ENCODE measurements at regions not wholly inside any gene's neighbourhood (a gene's known extent, or its start where the extent isn't known, plus 50 kb on each side); places are given as distances from the start of the nearest gene placed in this dataset.
A peak's percentile ranks its signal among the peaks of the same experiment; 100 is the strongest.

DNA sequence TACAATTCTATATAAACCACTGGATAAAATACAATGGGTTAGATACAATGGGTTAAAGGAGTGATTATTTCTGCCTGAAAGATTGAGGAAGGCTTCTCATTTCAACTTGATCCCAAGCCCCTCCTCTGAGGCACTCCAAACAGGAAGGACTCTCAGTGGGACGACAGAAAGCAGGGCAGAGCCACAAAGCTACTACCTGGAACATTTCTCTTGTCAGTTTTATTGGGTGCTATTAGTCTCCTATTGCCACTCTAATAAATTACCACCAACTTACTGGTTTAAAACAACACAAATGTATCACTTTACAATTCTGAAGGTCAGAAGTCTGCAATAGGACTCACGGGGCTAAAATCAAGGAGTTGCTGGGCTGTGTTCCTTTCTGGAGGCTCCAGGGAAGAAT, 146.7 kb downstream of the MREG start:
- DNase-seq (ENCODE audit: low spot score) (no peak), ATAC-seq (peak; percentile 22; the same call in 1 of the 2 replicates)
- H3K4me3 Mint-ChIP-seq, result no peak overlapping the region
- 0 out of 2 replicates have a peak, but pooled peaks cover 3% of the 10 kb centered on the region for H3K9me3 Mint-ChIP-seq
- TF ChIP-seq ZNF416 (CRISPR knock-in tag; IDR thresholded peaks at IDR 0.05), result no peak
- TF ChIP-seq, protein P1, sequence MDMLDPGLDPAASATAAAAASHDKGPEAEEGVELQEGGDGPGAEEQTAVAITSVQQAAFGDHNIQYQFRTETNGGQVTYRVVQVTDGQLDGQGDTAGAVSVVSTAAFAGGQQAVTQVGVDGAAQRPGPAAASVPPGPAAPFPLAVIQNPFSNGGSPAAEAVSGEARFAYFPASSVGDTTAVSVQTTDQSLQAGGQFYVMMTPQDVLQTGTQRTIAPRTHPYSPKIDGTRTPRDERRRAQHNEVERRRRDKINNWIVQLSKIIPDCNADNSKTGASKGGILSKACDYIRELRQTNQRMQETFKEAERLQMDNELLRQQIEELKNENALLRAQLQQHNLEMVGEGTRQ (CRISPR knock-in tag; IDR thresholded peaks at IDR 0.05), result no peak
- TF ChIP-seq ZNF423 (CRISPR knock-in tag; IDR thresholded peaks at IDR 0.05), result no peak
- TF ChIP-seq TEAD1 (CRISPR knock-in tag; IDR thresholded peaks at IDR 0.05), result no peak
- ChIA-PET CTCF (no interaction called here), POLR2A (no interaction called here)
- H3K4me1 Mint-ChIP-seq, result peaks cover 14% of the 10 kb centered on the region
- no peaks in the 10 kb centered on the region for H3K27me3 Mint-ChIP-seq (ENCODE audit: low read depth)
- no peak overlapping the region for H3K27ac Mint-ChIP-seq
- H3K36me3 Mint-ChIP-seq, result no peaks in the 10 kb centered on the region

DNA sequence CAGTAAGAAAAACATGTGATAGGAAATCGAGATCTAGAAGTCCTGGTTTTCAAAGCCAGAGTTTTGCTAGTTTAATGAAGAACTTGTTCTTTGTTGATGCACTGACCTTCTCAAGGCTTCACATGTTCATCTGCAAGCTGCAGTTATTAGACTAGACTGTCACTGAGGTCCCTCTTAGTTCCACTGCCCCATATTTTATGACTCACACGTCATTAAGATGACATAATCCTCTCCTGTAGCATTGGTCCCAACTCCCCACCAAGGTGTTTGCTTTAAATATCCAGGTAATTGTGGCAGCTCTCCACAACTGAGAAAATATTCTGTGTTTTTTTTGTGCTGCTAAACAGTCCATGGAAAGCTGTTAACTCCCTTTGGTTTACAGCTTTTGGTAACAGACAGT, 149.7 kb downstream of the MREG start:
- no peak overlapping the region for H3K27ac Mint-ChIP-seq
- TF ChIP-seq NR2C2 (CRISPR knock-in tag; IDR thresholded peaks at IDR 0.05) (no peak), ZNF317 (CRISPR knock-in tag; IDR thresholded peaks at IDR 0.05; ENCODE audit: borderline replicate concordance, low read depth) (no peak), ETV6 (CRISPR knock-in tag; IDR thresholded peaks at IDR 0.05) (no peak), MYBL2 (CRISPR knock-in tag; IDR thresholded peaks at IDR 0.05) (no peak), NR1H2 (CRISPR knock-in tag; IDR thresholded peaks at IDR 0.05) (no peak), RELA (CRISPR knock-in tag; IDR thresholded peaks at IDR 0.05; ENCODE audit: borderline replicate concordance) (no peak), CREM (CRISPR knock-in tag; IDR thresholded peaks at IDR 0.05) (no peak), NFATC4 (CRISPR knock-in tag; IDR thresholded peaks at IDR 0.05) (no peak), ZNF232 (CRISPR knock-in tag; IDR thresholded peaks at IDR 0.05) (no peak), PRRX2 (CRISPR knock-in tag; IDR thresholded peaks at IDR 0.05) (no peak), JUN (CRISPR knock-in tag; IDR thresholded peaks at IDR 0.05) (no peak)
- TF ChIP-seq, protein P2, sequence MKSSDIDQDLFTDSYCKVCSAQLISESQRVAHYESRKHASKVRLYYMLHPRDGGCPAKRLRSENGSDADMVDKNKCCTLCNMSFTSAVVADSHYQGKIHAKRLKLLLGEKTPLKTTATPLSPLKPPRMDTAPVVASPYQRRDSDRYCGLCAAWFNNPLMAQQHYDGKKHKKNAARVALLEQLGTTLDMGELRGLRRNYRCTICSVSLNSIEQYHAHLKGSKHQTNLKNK (CRISPR knock-in tag; IDR thresholded peaks at IDR 0.05), result no peak
- TF ChIP-seq, protein P3, sequence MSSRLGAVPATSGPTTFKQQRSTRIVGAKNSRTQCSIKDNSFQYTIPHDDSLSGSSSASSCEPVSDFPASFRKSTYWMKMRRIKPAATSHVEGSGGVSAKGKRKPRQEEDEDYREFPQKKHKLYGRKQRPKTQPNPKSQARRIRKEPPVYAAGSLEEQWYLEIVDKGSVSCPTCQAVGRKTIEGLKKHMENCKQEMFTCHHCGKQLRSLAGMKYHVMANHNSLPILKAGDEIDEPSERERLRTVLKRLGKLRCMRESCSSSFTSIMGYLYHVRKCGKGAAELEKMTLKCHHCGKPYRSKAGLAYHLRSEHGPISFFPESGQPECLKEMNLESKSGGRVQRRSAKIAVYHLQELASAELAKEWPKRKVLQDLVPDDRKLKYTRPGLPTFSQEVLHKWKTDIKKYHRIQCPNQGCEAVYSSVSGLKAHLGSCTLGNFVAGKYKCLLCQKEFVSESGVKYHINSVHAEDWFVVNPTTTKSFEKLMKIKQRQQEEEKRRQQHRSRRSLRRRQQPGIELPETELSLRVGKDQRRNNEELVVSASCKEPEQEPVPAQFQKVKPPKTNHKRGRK (CRISPR knock-in tag; IDR thresholded peaks at IDR 0.05; ENCODE audit: borderline replicate concordance), result no peak
- TF ChIP-seq, protein P4, sequence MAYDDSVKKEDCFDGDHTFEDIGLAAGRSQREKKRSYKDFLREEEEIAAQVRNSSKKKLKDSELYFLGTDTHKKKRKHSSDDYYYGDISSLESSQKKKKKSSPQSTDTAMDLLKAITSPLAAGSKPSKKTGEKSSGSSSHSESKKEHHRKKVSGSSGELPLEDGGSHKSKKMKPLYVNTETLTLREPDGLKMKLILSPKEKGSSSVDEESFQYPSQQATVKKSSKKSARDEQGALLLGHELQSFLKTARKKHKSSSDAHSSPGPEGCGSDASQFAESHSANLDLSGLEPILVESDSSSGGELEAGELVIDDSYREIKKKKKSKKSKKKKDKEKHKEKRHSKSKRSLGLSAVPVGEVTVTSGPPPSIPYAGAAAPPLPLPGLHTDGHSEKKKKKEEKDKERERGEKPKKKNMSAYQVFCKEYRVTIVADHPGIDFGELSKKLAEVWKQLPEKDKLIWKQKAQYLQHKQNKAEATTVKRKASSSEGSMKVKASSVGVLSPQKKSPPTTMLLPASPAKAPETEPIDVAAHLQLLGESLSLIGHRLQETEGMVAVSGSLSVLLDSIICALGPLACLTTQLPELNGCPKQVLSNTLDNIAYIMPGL (CRISPR knock-in tag; IDR thresholded peaks at IDR 0.05), result no peak
- TF ChIP-seq, protein P5, sequence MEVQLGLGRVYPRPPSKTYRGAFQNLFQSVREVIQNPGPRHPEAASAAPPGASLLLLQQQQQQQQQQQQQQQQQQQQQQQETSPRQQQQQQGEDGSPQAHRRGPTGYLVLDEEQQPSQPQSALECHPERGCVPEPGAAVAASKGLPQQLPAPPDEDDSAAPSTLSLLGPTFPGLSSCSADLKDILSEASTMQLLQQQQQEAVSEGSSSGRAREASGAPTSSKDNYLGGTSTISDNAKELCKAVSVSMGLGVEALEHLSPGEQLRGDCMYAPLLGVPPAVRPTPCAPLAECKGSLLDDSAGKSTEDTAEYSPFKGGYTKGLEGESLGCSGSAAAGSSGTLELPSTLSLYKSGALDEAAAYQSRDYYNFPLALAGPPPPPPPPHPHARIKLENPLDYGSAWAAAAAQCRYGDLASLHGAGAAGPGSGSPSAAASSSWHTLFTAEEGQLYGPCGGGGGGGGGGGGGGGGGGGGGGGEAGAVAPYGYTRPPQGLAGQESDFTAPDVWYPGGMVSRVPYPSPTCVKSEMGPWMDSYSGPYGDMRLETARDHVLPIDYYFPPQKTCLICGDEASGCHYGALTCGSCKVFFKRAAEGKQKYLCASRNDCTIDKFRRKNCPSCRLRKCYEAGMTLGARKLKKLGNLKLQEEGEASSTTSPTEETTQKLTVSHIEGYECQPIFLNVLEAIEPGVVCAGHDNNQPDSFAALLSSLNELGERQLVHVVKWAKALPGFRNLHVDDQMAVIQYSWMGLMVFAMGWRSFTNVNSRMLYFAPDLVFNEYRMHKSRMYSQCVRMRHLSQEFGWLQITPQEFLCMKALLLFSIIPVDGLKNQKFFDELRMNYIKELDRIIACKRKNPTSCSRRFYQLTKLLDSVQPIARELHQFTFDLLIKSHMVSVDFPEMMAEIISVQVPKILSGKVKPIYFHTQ (CRISPR knock-in tag; IDR thresholded peaks at IDR 0.05), result no peak
- TF ChIP-seq, protein P6, sequence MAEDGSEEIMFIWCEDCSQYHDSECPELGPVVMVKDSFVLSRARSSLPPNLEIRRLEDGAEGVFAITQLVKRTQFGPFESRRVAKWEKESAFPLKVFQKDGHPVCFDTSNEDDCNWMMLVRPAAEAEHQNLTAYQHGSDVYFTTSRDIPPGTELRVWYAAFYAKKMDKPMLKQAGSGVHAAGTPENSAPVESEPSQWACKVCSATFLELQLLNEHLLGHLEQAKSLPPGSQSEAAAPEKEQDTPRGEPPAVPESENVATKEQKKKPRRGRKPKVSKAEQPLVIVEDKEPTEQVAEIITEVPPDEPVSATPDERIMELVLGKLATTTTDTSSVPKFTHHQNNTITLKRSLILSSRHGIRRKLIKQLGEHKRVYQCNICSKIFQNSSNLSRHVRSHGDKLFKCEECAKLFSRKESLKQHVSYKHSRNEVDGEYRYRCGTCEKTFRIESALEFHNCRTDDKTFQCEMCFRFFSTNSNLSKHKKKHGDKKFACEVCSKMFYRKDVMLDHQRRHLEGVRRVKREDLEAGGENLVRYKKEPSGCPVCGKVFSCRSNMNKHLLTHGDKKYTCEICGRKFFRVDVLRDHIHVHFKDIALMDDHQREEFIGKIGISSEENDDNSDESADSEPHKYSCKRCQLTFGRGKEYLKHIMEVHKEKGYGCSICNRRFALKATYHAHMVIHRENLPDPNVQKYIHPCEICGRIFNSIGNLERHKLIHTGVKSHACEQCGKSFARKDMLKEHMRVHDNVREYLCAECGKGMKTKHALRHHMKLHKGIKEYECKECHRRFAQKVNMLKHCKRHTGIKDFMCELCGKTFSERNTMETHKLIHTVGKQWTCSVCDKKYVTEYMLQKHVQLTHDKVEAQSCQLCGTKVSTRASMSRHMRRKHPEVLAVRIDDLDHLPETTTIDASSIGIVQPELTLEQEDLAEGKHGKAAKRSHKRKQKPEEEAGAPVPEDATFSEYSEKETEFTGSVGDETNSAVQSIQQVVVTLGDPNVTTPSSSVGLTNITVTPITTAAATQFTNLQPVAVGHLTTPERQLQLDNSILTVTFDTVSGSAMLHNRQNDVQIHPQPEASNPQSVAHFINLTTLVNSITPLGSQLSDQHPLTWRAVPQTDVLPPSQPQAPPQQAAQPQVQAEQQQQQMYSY (CRISPR knock-in tag; IDR thresholded peaks at IDR 0.05), result no peak
- TF ChIP-seq, protein P7, sequence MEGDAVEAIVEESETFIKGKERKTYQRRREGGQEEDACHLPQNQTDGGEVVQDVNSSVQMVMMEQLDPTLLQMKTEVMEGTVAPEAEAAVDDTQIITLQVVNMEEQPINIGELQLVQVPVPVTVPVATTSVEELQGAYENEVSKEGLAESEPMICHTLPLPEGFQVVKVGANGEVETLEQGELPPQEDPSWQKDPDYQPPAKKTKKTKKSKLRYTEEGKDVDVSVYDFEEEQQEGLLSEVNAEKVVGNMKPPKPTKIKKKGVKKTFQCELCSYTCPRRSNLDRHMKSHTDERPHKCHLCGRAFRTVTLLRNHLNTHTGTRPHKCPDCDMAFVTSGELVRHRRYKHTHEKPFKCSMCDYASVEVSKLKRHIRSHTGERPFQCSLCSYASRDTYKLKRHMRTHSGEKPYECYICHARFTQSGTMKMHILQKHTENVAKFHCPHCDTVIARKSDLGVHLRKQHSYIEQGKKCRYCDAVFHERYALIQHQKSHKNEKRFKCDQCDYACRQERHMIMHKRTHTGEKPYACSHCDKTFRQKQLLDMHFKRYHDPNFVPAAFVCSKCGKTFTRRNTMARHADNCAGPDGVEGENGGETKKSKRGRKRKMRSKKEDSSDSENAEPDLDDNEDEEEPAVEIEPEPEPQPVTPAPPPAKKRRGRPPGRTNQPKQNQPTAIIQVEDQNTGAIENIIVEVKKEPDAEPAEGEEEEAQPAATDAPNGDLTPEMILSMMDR (IDR thresholded peaks at IDR 0.05), result no peak
- TF ChIP-seq, protein P8, sequence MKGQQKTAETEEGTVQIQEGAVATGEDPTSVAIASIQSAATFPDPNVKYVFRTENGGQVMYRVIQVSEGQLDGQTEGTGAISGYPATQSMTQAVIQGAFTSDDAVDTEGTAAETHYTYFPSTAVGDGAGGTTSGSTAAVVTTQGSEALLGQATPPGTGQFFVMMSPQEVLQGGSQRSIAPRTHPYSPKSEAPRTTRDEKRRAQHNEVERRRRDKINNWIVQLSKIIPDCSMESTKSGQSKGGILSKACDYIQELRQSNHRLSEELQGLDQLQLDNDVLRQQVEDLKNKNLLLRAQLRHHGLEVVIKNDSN (CRISPR knock-in tag; IDR thresholded peaks at IDR 0.05), result no peak
- ATAC-seq (no peak), DNase-seq (ENCODE audit: low spot score) (no peak)
- H3K4me3 Mint-ChIP-seq, result no peak overlapping the region
- H3K27me3 Mint-ChIP-seq (ENCODE audit: low read depth), result no peaks in the 10 kb centered on the region
- H3K9me3 Mint-ChIP-seq, result peaks cover 12% of the 10 kb centered on the region
- ChIA-PET POLR2A (no interaction called here), CTCF (no interaction called here)
- H3K36me3 Mint-ChIP-seq, result 0 out of 2 replicates have a peak, but pooled peaks cover 3% of the 10 kb centered on the region
- peaks cover 14% of the 10 kb centered on the region for H3K4me1 Mint-ChIP-seq
